ENCODE measurements at regions not wholly inside any gene's neighbourhood (a gene's known extent, or its start where the extent isn't known, plus 50 kb on each side); places are given as distances from the start of the nearest gene placed in this dataset.

DNA sequence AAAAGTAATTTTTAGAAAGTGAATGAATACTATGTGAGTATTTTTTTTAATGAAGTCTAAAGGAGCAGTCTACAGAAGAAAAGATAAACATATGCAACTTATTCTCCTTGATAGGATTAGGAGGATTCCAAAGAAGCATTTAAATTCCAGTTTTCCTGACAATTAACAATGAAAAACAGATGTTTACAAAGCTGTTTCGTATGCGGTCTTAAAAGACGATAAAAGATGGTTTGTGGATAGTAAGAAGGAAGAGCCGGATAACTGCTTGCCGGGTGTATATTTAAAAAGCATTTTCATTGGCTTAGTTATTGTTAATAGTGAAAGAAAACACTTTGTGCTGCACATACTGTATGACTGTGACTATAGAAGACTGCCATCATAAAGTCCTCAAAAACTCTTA lies 120.0 kb upstream of the C11orf58 start:
- Histone ChIP-seq H3K4me2 (ENCODE audit: low read length) (no peak overlapping the region), H3K9me2 (ENCODE audit: insufficient read depth) (no peaks in the 10 kb centered on the region), H3K36me3 (ENCODE audit: control insufficient read depth in 1 of 2, insufficient read depth in 2 of 2, low read length in 2 of 2) (no peaks in the 10 kb centered on the region), H3K4me1 (ENCODE audit: control insufficient read depth in 1 of 2, insufficient read depth in 2 of 2, low read length in 2 of 2) (peaks cover 0 to 7% of the 10 kb centered on the region in 2 experiments; a peak in 2 of 4 replicates), H2AFZ (ENCODE audit: low read depth, low read length, poor library complexity, severe bottlenecking) (no peak overlapping the region), H3K27ac (ENCODE audit: low read depth, low read length) (no peak overlapping the region), H3K9me3 (ENCODE audit: control insufficient read depth in 1 of 2, insufficient read depth in 1 of 2, low read depth in 1 of 2, low read length in 2 of 2) (no peaks in the 10 kb centered on the region), H3K79me2 (ENCODE audit: insufficient read depth, low read length) (no peaks in the 10 kb centered on the region), H3K27me3 (ENCODE audit: insufficient read depth, low read length) (peaks cover 18% of the 10 kb centered on the region), H3K9ac (ENCODE audit: low read length) (no peak overlapping the region), H3K4me3 (replicated peaks in 1 of 2; ENCODE audit: low read depth in 1 of 2, low read length in 2 of 2) (no peak overlapping the region), H4K20me1 (ENCODE audit: insufficient read depth) (no peaks in the 10 kb centered on the region)
- TF ChIP-seq, protein P1, sequence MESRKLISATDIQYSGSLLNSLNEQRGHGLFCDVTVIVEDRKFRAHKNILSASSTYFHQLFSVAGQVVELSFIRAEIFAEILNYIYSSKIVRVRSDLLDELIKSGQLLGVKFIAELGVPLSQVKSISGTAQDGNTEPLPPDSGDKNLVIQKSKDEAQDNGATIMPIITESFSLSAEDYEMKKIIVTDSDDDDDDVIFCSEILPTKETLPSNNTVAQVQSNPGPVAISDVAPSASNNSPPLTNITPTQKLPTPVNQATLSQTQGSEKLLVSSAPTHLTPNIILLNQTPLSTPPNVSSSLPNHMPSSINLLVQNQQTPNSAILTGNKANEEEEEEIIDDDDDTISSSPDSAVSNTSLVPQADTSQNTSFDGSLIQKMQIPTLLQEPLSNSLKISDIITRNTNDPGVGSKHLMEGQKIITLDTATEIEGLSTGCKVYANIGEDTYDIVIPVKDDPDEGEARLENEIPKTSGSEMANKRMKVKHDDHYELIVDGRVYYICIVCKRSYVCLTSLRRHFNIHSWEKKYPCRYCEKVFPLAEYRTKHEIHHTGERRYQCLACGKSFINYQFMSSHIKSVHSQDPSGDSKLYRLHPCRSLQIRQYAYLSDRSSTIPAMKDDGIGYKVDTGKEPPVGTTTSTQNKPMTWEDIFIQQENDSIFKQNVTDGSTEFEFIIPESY (IDR thresholded peaks at IDR 0.05; ENCODE audit: extremely low read depth, insufficient replicate concordance, low read length), result no peak
- no peak for TF ChIP-seq FOSL1 (IDR thresholded peaks at IDR 0.05; ENCODE audit: low read depth)
- TF ChIP-seq SP1 (IDR thresholded peaks at IDR 0.05; ENCODE audit: low read depth), result no peak
- TF ChIP-seq CEBPB (IDR thresholded peaks at IDR 0.05; ENCODE audit: low read depth), result no peak
- TF ChIP-seq JUND (IDR thresholded peaks at IDR 0.05), result no peak
- TF ChIP-seq POLR2A (IDR thresholded peaks at IDR 0.05; ENCODE audit: borderline replicate concordance, extremely low read depth, insufficient read depth, insufficient read length), result no peak
- TF ChIP-seq YY1 (IDR thresholded peaks at IDR 0.05; ENCODE audit: extremely low read depth, insufficient replicate concordance, low read depth, low read length), result no peak
- no peak for TF ChIP-seq EZH2 (IDR thresholded peaks at IDR 0.05)
- TF ChIP-seq, protein P2, sequence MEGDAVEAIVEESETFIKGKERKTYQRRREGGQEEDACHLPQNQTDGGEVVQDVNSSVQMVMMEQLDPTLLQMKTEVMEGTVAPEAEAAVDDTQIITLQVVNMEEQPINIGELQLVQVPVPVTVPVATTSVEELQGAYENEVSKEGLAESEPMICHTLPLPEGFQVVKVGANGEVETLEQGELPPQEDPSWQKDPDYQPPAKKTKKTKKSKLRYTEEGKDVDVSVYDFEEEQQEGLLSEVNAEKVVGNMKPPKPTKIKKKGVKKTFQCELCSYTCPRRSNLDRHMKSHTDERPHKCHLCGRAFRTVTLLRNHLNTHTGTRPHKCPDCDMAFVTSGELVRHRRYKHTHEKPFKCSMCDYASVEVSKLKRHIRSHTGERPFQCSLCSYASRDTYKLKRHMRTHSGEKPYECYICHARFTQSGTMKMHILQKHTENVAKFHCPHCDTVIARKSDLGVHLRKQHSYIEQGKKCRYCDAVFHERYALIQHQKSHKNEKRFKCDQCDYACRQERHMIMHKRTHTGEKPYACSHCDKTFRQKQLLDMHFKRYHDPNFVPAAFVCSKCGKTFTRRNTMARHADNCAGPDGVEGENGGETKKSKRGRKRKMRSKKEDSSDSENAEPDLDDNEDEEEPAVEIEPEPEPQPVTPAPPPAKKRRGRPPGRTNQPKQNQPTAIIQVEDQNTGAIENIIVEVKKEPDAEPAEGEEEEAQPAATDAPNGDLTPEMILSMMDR (IDR thresholded peaks at IDR 0.05 in 2 of 3, conservative IDR thresholded peaks at IDR 0.05 in 1 of 3; ENCODE audit: borderline replicate concordance in 1 of 3, insufficient read depth in 1 of 3, low read depth in 2 of 3, low read length in 2 of 3), result no peak
- TF ChIP-seq ELF1 (IDR thresholded peaks at IDR 0.05; ENCODE audit: borderline replicate concordance, low read depth), result no peak
- TF ChIP-seq TCF7L2 (IDR thresholded peaks at IDR 0.05; ENCODE audit: borderline replicate concordance, extremely low read depth, insufficient read depth, insufficient read length), result no peak
- no peak for TF ChIP-seq SRF (IDR thresholded peaks at IDR 0.05; ENCODE audit: low read depth)
- TF ChIP-seq, protein P3, sequence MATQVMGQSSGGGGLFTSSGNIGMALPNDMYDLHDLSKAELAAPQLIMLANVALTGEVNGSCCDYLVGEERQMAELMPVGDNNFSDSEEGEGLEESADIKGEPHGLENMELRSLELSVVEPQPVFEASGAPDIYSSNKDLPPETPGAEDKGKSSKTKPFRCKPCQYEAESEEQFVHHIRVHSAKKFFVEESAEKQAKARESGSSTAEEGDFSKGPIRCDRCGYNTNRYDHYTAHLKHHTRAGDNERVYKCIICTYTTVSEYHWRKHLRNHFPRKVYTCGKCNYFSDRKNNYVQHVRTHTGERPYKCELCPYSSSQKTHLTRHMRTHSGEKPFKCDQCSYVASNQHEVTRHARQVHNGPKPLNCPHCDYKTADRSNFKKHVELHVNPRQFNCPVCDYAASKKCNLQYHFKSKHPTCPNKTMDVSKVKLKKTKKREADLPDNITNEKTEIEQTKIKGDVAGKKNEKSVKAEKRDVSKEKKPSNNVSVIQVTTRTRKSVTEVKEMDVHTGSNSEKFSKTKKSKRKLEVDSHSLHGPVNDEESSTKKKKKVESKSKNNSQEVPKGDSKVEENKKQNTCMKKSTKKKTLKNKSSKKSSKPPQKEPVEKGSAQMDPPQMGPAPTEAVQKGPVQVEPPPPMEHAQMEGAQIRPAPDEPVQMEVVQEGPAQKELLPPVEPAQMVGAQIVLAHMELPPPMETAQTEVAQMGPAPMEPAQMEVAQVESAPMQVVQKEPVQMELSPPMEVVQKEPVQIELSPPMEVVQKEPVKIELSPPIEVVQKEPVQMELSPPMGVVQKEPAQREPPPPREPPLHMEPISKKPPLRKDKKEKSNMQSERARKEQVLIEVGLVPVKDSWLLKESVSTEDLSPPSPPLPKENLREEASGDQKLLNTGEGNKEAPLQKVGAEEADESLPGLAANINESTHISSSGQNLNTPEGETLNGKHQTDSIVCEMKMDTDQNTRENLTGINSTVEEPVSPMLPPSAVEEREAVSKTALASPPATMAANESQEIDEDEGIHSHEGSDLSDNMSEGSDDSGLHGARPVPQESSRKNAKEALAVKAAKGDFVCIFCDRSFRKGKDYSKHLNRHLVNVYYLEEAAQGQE (IDR thresholded peaks at IDR 0.05; ENCODE audit: low read depth), result no peak
- TF ChIP-seq EGR1 (IDR thresholded peaks at IDR 0.05; ENCODE audit: low read depth), result no peak
- TF ChIP-seq, protein P4, sequence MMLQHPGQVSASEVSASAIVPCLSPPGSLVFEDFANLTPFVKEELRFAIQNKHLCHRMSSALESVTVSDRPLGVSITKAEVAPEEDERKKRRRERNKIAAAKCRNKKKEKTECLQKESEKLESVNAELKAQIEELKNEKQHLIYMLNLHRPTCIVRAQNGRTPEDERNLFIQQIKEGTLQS (IDR thresholded peaks at IDR 0.05), result no peak
- TF ChIP-seq, protein P5, sequence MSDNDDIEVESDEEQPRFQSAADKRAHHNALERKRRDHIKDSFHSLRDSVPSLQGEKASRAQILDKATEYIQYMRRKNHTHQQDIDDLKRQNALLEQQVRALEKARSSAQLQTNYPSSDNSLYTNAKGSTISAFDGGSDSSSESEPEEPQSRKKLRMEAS (IDR thresholded peaks at IDR 0.05), result no peak
- TF ChIP-seq RAD21 (IDR thresholded peaks at IDR 0.05; ENCODE audit: low read depth), result no peak
- RAD21 ChIA-PET (ENCODE audit: low non-redundant PET in 1 of 2, low total read pairs in 2 of 2, uncharacterized antibody in 2 of 2, unreplicated experiment in 2 of 2), result no interaction called here
- POLR2A ChIA-PET, result no interaction called here
- no peak for ATAC-seq
- CTCF ChIA-PET, result no interaction called here
- no peak for DNase-seq (ENCODE audit: low read depth, low spot score)
- intact Hi-C loops (cut with micrococcal nuclease), result loop anchor here (10.0 kb wide), 1 partner anchor 804 kb away; no protein-coding TSS in a partner anchor
- BruUV-seq (replicated peaks), result no TSS peak

All from HCT116 (cell line).